HuH-7 (cell line): ENCODE measurements at regions not wholly inside any gene's neighbourhood (a gene's known extent, or its start where the extent isn't known, plus 50 kb on each side); places are given as distances from the start of the nearest gene placed in this dataset.

ENCODE experiments used
- DNase-seq: peaks from one replicate; pipeline ENCODE4 v3.0.0; 2011; ENCODE audit warnings: low spot score

DNA sequence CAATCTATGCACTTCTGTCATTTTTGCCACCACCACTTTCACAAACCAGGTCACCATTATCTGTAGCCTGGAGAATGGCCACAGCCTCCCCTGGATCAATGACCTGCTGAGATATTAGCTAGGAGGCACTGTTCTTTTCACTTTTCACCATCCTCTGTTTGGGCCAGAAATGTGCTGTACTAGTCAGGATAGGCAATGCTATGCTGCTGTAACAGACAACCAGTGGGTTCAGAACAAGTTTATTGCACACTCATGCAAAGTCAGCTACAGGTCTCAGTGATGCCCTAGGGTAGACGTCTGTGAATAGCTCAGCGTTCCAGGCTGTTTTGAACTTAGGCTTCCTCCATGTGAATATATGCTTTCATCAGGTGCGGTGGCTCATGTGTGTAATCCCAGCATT lies 231.5 kb downstream of the SUDS3 start:
- DNase-seq = no peak

DNA sequence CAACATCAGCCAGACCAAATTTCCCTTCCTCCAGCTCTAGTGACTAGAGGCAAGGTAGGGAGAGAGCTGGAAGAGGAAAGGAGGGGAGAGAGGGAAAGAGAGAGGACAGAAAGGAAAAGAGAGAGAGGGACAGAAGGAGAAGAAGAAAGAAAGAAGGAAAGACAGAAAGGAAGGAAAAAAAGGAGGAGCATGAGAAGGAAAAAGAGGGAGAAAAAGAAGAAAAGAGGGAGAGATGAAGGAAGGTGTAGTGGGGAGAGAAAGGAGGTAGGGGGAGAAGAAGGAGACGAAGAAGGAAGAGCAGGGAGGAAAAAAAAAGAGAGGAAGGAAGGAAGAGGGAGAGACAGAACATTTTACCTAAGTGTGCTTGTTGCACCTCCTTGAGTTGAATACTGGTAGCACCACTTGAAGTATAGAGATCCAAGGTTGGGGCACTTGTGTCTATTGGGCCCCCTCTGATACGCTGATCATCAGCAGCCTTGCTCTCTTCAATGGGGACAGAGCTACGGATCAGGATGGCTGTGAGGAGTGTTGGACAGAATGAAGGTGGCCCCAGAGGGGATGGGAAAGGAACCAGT lies 232.5 kb downstream of the SUDS3 start:
- DNase-seq = no peak

DNA sequence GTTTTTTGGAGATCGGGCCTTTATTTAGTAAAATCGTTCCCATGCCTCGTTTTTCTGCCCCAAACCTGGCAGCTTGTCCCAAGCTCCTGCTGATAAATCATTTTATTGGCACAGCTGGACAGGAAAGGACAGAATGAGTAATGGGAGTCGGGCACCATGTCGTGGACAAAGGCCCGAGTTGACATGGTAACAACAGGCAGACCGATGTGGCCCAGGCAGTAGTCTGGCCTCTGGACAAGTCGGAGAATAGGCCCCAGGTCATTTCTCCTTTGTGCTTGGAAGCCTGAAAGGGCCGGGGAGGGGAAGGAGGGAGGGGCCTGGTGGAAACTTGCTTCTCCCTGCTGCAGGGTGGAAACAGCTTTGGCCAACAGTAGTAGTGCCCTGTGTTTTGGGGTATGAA lies 234.9 kb downstream of the SUDS3 start:
- no peak for DNase-seq

DNA sequence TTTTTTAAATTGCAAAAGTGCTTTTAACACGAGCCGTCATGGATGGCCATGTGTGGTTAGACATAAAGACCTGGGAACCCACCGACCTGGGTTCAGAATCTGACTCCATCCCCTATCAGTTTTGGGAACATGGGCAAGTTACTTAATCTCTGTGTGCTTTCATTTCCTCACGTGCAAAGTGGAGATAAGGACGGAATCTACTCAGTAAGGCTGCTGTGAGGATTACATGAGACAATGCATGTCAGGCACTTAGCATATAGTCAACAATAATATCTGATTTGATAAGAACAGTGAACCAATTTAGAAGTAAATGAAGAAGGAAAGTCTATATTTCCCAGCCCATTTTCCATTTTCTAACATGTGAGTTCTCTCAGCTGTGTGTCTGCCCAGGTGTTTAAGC lies 235.4 kb downstream of the SUDS3 start:
- DNase-seq = no peak

DNA sequence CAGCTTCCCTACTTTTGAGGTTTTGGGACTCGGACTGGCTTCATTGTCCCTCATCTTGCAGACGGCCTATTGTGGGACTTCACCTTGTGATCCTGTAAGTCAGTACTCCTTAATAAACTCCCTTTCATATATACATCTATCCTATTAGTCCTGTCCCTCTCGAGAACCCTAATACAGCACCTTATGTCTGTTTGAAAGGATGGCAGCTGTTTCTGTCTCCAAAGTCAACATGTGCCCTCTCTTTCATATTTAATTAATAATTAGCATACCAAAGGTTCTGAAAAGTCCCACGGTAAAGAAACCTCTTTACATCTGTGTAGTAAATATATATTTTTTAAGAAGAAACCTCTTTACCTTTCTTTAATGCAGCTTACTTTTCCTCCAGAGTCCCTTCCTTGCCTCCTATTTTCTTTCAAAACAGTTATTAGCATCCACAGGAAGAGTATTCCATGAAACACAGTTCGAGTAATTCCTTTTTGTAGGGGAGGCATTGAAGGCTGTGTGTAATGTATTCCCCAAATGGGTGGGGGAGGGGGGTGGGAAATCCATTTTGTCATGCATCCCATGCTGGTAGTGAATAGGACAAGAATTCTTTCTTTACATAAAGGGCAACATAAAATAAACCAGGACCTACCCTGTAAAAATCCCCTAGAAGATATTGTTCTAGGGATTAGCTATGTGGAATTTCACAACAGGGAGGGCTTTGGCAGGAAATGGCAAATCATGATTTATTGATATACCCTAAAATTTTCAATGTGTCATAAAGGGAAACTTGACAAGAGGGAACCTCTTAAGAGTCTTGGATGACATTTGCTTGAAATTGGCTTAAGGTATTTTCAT lies 241.5 kb downstream of the SUDS3 start:
- no peak for DNase-seq

DNA sequence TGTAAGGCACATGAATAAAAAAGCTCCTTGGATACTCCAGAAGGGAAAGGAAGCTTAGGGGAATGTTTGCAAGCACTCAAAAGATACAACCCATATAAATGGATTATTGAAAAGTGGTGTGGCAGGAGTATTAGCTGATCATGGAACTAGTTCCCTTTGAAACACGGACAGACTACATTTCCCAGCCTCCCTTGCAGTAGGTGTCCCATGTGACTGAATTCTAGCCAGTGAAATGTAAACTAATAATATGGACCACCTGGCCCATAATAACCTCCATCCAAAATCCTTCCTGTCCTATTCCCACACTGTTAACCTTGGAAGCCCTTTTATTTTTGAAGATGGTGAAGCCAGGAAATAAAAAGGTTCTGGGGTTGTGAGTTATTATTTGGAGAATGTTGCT lies 242.3 kb downstream of the SUDS3 start:
- DNase-seq = no peak

DNA sequence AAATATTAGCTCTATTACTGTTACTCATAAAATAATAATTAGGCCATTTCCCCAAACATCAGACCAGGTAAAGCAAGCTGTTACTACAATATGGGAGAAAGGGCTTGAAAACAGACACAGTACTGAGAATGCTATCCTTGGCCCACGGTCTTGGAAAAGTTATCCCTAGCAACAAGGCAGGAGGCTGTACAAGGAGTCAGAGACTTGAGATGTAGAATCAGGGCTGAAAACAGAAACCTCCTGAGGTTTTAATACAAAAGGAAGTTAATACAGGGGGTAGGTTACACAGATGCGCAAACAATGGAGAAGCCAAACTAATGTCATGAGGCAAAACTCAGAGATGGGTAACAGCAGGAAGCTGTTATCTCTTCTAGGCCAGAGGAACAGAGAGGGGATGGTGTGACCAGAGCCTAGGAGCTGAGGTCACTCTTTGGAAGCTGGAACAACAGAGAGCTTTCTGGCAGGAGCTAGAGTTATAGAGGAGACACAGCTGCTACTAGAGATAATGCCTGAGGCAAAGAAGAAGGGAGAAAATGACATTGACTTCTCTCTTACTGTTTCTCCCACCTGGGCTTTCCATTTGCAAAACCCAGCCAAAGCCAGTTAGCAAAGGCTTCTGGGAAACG lies 248.8 kb downstream of the SUDS3 start:
- no peak for DNase-seq

DNA sequence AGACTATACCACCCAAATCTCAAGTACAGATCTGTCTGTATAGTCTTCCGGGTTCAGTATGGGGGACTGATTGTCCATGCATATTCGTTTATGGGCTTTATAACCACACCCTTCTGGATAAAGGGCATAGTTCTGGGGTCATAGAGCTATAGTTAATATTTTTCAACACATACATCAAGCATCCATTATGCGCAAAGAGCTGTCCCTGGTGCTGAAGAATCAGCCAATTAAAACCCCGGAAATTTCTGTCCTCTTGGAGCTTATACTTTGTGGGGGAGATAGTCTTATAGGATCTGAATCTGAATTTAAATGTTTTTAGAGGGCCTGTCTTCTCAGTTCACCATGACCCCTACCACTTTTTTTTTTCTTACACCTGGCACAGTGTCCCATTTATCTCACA lies 256.7 kb downstream of the SUDS3 start:
- no peak for DNase-seq

DNA sequence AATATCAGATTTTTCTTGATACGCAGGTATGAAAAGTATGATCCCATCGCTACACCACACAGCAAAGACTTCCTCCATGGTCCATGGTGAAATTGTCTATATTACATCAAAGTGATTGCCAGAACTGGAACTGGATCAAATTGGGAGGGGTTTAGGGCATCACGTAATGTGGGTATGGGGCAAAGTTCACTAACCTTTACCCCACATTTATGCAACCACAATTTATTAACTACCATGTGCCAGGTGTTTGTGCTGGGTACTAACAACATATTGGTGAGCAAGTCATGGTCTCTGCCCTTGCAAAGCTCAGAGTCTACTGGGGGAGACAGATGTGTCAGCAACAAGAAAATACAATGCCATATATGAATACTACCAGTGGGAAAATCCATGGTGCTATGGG lies 258.9 kb downstream of the SUDS3 start:
- DNase-seq = no peak

DNA sequence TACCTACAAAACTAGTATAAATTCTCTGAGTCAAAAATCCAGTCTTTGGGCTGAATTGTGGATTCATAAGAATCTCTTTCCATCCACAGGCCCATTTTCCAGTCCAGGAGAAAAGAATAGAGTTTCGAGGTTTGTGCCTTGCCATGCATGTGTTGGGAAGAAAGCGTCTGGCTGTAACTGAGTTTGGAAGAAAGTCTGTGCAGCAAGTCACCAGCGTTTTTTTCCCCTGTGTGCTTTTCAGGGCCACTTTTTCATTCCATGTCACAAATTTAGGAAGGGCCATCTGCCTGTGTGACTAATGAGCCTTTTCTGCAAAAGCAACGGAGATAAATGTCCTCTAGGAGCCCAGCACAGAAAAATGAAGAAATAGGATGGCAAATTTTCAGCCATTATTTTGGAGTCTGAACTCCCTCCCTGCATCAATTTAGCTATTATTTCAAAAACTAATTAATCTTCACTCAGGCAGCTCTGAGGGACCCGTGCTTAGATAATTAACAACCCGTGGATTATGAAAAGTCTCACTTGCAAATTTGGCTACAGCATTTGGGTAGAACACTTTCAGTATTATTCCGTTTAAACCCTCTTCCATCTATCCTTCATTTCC lies 261.5 kb downstream of the SUDS3 start:
- DNase-seq = no peak

DNA sequence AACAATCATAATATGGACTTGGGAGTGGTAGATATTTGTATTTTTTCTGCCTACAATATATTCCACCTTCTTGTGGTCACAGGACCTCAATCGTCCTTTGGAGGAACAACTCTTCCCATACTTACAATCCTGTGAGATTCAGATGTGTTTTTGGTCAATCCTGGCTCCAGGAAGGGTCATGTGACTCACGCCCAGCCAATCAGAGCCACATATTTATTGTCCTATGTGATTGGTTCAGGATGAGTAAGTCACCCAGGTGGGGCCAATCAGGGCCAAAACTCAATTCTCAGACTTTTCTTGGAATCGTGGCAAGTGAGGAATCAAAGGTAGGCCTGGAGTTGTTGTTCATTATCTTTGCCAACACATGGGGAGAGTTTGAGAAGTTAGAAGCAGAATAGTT lies 264.9 kb downstream of the SUDS3 start:
- DNase-seq = no peak

DNA sequence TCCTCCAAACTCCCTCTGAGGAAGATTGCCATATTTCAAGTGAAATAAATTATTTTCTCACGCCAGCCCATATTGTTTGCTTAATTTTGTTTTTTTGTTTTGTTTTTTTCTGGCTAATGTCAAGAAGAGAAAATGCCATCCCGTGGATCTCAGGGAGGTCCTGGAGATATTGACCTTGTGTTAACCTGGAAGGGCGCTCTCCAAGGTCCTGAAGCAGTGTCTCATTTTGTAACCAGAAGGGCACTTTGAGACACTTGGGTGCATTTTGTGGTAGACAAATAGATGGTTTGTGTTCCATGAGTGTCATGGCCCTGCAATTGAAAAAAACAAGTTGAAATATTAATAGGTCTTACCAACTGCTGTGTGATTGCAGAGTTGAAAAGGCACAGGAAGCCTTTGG lies 268.9 kb downstream of the SUDS3 start:
- peak; percentile 4 for DNase-seq

DNA sequence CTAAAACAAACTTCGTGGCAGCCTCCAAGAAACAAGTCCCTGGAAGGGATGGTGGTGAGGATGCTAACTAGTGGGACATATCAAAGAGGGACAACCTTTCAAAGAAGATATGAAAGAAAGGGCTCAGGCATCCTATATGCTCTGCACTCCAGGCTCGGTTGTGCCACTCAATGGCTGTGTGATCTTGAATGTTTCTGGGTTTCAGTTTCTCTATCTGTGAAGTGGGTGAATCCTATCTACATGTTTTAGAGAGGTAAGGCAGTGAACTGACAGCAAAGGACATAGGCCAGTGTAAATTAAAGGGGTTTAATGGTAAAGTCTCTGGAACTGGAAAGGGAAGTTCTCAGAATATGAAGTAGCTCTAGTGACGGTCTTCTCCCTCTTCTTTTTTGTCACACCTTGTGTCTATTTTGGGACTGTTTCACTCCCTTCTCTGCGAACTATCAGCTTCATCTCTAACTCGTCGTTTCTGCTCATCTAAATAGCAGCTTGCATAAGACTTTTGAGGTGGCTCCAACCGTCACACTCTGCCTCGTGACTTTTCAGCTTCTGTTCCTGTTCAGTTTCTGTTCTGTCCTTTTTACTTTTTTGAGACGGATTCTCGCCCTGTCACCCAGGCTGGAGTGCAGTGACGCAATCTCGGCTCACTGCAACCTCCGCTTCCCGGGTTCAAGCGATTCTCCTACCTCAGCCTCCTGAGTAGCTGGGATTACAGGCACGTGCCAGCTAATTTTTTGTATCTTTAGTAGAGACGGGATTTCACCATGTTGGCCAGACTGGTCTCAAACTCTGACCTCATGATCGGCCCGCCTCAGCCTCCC lies 273.6 kb downstream of the SUDS3 start:
- no peak for DNase-seq

DNA sequence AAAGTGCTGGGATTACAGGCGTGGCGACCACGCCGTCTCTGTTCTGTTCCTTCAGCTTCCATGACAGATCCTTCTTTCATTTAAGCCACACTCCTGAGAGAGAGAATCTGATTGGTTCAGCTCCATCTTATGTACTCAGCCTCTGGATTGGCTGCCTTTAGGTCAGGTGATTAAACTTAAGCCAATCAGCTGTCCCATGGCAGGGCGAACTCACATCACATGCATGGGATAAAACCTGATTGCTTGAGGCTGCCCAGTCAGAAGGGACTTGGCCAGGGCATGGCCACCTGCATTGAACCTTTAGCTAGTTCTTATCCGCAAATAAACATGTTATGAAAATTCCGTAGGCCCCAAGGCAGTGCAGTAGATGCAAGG lies 274.2 kb downstream of the SUDS3 start:
- DNase-seq = no peak

DNA sequence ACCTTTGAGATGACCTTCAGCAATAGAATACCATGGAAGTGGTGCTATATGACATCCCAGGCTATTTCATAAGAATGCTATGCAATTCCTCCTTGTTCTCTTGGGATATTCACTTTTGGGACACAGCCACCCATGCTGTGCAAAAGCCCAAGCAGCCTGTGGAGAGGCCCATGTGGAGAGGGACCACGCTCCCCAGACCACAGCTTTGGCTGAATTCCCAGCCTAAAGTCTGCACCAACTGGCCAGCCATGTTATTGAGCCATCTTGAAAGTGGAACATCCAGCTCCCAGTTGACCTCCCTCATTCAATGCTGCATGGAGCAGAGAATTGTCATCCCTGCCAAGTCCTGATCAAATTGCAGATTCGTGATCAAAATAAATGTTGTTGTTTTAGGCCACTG lies 275.1 kb downstream of the SUDS3 start:
- no peak for DNase-seq

DNA sequence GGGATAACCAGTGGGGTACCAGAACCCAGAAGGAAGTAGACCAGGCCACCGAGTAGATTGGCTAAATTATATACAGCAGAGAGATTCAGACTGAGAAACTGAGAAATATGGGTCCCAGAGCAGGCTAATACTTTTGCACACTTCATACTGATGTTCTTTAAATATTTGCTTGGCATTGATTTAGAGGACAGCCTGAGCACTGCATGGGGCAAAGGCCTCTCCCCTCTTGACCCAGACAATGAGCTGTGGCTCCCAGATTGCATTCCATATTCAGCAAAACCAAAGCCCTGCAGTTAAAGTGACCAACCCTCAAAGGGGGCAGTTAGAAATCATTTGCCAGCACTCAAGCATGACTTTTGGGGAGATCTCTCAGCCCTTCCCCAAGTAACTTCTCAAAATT lies 279.2 kb downstream of the SUDS3 start:
- DNase-seq = no peak

DNA sequence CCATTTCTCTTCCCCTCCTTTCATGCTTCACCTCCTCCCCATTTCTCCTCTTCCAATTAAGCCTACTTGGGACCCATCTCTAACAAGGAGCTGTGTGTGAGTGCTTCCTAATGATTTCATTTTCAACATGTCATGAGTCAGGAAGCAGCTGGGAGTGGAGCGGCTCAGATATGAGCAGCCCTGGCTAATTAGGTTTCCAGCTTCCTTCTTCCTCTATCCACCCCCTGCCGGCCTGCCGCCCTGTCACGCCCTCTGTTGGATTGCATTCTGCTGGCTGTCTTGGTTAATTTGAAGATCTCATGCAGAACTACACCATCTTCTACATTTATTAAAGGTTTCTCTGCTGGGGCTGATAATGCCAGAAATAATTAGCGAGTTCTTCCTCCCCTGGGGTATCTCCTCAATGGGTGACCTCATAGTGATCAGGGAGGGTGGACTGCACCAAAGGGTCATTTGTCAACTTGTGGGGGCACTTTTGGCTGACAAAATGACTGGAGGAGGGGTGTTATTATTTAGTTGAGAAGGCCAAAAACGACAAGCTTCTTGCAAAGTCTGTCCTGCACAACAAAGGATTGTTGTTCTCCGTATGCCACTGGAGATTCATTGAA lies 300.9 kb upstream of the SRRM4 start:
- DNase-seq = no peak

DNA sequence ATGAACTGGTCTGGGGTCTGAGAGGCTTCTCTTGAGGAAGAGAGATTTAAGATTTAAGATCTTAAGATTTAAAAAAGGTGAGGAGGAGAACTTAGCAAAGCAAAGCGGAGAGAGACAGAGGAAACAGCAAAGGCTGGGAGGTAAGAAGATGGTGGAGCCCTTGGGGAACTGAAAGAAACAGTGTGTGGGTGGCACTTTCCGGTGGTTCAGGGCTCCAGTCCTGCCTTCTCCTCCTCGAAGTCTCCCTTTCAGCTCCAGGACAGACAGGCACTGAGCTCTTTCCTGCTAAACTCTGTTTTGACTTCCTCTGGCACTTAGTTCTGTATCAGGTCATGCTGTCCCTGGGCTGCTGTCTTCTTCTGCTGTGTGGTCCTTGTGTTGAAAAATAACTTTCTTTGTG lies 298.7 kb upstream of the SRRM4 start:
- no peak for DNase-seq

DNA sequence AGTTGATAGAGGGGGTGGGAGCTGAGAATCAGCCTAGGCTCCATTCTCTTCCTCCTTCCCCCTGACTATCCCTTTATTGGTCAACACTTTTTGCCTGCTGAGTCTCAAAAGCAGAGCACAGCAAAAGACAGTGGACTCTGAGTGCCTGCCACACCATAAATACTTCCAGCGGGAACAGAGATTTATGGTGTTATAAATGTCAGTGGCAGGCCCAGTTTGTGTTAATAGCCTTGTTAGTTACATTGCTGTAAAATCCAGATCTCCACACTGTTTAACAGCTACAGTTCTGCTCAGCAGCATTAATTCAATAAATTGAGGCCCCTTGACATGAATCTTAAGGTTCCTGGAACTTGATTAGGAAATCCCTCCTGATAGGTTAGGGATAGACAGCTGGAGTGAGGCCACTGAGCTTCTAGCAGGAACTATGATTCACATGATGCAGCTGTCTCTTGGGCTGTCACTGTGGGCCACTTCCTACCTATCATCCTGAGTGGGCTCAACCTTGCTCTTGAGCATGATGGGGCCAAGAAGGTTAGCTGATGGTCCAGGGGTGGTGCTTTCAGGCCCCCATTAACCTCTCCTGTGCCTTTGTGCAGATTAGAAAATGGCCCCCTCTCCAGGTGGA lies 295.2 kb upstream of the SRRM4 start:
- peak; percentile 5 for DNase-seq

DNA sequence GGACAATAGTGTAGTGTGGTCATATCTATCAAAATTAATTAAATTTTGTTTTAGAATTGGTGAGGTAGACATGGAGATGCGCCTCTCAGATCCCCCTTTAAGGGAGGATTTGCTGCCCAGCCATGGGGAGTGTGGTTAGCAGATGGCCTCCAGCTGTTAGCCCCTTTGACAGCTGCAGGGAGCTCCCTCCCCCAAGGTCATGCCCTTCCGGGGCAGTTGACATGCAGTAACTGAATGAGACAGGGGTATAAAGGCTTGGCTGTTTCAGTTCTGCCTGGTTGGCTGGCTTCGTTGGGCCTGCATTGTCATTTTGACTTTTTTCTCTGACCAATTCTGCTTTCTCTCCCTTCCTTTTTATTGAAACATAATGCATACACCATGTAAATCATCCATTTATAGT lies 291.5 kb upstream of the SRRM4 start:
- no peak for DNase-seq

DNA sequence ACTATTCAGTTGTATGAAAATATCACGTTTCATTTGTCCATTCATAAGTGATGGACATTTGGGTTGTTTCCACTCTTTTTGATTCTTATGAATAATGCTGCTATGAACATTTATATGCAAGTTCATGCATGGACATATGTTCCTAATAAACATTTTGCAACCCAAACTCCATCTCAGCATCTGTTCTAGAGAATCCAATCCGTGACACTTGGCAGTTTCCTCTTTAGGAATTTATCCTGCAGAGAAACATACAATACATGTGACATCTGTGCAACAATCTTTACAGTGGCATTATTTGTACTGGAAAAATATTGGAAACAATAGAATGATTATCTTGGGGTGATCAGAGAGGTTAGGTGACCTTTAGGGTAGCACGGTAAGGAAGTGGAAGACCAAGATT lies 290.8 kb upstream of the SRRM4 start:
- no peak for DNase-seq
